ENCODE measurements at regions not wholly inside any gene's neighbourhood (a gene's known extent, or its start where the extent isn't known, plus 50 kb on each side); places are given as distances from the start of the nearest gene placed in this dataset.

DNA sequence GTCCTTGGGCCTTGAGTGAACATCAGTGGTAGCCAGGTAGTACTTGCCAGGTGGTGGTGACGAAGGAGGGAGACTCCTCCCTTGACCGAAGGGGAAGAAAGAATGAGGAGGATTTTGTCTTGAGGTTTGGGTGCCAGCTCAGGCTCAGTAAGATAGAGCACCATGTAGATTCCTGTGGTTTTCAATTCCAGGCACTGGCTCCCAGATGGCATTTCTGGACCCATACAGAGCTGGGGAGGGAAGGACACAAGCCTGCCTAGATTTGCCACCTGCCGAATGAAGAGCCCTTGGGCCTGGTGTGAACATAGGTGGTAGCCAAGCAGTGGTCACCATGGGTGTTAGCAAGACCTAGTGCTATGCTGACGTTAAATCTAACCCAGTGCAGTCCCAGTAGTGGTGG is 108.8 kb upstream of the UBE2E3 start:
- TF ChIP-seq, protein P1, sequence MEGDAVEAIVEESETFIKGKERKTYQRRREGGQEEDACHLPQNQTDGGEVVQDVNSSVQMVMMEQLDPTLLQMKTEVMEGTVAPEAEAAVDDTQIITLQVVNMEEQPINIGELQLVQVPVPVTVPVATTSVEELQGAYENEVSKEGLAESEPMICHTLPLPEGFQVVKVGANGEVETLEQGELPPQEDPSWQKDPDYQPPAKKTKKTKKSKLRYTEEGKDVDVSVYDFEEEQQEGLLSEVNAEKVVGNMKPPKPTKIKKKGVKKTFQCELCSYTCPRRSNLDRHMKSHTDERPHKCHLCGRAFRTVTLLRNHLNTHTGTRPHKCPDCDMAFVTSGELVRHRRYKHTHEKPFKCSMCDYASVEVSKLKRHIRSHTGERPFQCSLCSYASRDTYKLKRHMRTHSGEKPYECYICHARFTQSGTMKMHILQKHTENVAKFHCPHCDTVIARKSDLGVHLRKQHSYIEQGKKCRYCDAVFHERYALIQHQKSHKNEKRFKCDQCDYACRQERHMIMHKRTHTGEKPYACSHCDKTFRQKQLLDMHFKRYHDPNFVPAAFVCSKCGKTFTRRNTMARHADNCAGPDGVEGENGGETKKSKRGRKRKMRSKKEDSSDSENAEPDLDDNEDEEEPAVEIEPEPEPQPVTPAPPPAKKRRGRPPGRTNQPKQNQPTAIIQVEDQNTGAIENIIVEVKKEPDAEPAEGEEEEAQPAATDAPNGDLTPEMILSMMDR (IDR thresholded peaks at IDR 0.05): no peak
- Histone ChIP-seq H3K27ac (no peak overlapping the region), H3K36me3 (no peaks in the 10 kb centered on the region), H3K4me3 (ENCODE audit: low read depth in 1 of 2, low read length in 1 of 2) (no peak overlapping the region), H3K9me3 (no peaks in the 10 kb centered on the region), H3K27me3 (no peaks in the 10 kb centered on the region), H3K4me1 (ENCODE audit: control insufficient read depth in 1 of 2, insufficient read depth in 1 of 2, low read depth in 1 of 2, low read length in 1 of 2) (no peaks in the 10 kb centered on the region)

DNA sequence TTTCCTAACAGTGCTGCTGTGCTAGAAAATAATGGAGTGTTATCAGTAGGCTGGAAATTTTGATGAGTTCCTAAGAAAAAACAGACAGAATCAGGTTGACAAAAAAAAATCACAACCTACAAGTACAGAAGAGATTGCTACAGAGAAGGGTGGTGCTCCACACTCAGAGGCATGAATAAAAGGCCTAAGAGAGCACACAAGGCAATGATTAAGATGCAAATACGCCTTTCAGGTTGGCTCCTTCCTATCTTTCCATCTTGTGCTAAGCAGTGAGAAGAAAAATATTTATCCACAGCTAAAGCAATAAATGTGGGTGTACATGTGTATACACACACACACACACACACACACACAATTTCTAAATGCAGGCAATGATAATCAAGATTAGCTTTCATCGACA is 130.6 kb upstream of the UBE2E3 start:
- Histone ChIP-seq H3K4me1 (ENCODE audit: control insufficient read depth in 1 of 2, insufficient read depth in 1 of 2, low read depth in 1 of 2, low read length in 1 of 2) (no peaks in the 10 kb centered on the region), H3K9me3 (no peaks in the 10 kb centered on the region), H3K36me3 (no peaks in the 10 kb centered on the region), H3K27me3 (no peaks in the 10 kb centered on the region), H3K4me3 (ENCODE audit: low read depth in 1 of 2, low read length in 1 of 2) (no peak overlapping the region), H3K27ac (no peak overlapping the region)
- TF ChIP-seq, protein P1 (IDR thresholded peaks at IDR 0.05): no peak

DNA sequence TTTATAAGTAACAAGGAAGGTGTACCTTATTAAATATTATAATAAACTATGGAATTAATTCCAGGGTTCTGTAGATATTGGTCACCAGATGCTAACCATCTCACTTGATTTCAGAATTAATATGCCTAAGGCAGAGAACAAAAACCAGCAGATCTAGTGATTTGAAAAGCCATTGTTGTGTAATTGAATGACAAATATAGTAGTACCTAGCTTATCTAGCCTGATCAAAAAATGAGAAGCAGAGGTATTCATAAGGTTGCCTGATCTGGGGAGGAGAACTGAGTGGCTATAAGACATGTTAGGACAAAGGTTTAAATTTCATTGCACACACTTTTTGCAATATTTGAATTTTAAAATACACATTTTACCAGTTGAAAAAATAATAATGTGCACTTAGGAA is 132.0 kb upstream of the UBE2E3 start:
- TF ChIP-seq, protein P1 (IDR thresholded peaks at IDR 0.05): no peak
- Histone ChIP-seq H3K27ac (no peak overlapping the region), H3K9me3 (no peaks in the 10 kb centered on the region), H3K27me3 (no peaks in the 10 kb centered on the region), H3K4me3 (ENCODE audit: low read depth in 1 of 2, low read length in 1 of 2) (no peak overlapping the region), H3K36me3 (no peaks in the 10 kb centered on the region), H3K4me1 (ENCODE audit: control insufficient read depth in 1 of 2, insufficient read depth in 1 of 2, low read depth in 1 of 2, low read length in 1 of 2) (no peaks in the 10 kb centered on the region)

DNA sequence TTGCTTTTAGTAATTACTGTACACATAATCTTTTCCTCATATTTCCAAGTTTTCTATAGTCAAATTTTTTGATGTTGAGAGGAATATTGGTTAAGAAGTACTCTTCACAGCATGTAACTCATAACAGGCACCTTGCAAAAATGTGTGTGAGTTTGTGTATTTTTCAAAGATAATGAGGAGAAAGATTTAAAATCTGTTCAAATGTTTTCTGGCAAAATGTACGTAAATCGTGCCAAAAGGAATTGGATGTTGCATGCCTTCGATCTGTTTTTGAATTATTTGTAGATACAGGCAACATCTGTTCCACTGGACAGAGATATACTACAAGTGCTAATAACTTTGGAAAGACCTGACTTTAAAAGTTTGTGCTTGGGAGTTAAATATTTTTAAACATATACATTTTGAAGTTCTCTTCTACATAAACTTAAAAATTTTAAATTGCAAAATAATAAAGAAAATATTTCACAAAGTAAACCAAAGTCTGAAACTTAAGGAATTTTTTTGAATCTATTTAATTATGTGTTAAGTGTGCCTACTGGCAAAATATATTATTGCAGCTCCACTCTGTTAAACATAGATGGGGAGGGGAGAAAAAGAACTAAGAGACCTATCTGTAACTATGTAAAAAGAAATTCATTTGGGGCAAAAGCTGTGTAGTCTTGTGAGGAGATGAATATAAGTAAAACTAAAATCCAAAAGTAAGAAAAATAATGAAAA is 133.5 kb upstream of the UBE2E3 start:
- H3K27me3 ChIP-seq: no peaks in the 10 kb centered on the region
- no peaks in the 10 kb centered on the region for H3K4me1 ChIP-seq (ENCODE audit: control insufficient read depth in 1 of 2, insufficient read depth in 1 of 2, low read depth in 1 of 2, low read length in 1 of 2)
- TF ChIP-seq, protein P1 (IDR thresholded peaks at IDR 0.05): no peak
- no peak overlapping the region for H3K4me3 ChIP-seq (ENCODE audit: low read depth in 1 of 2, low read length in 1 of 2)
- H3K9me3 ChIP-seq: no peaks in the 10 kb centered on the region
- H3K36me3 ChIP-seq: no peaks in the 10 kb centered on the region
- H3K27ac ChIP-seq: no peak overlapping the region

DNA sequence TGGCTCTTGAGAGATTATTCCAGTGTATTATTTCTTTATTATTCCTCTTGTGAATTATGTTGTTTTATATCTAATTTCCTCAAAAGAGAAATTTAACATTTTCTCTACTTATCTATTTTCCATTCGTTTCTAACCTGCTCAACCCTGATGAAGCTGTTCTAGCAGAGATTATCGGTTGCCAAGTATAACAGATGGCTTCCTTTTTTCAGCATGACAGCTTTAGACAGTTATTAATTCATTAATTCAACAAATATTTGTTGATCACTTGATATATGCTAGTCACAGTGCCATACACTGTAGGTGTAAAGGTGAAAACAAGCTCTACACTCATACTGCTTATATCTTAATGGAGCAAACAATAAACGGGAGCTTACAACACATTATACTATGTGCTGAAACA is 137.9 kb upstream of the UBE2E3 start:
- H3K4me3 ChIP-seq (ENCODE audit: low read depth in 1 of 2, low read length in 1 of 2): no peak overlapping the region
- H3K27me3 ChIP-seq: no peaks in the 10 kb centered on the region
- TF ChIP-seq, protein P1 (IDR thresholded peaks at IDR 0.05): no peak
- no peak overlapping the region for H3K27ac ChIP-seq
- no peaks in the 10 kb centered on the region for H3K9me3 ChIP-seq
- no peaks in the 10 kb centered on the region for H3K36me3 ChIP-seq
- H3K4me1 ChIP-seq (ENCODE audit: control insufficient read depth in 1 of 2, insufficient read depth in 1 of 2, low read depth in 1 of 2, low read length in 1 of 2): no peaks in the 10 kb centered on the region

Data from neutrophil (primary cell).